GM23338 (cell line): ENCODE measurements at regions not wholly inside any gene's neighbourhood (a gene's known extent, or its start where the extent isn't known, plus 50 kb on each side); places are given as distances from the start of the nearest gene placed in this dataset.
A peak's percentile ranks its signal among the peaks of the same experiment; 100 is the strongest.

Experiments
- ATAC-seq: fragments of 200-7000 bp; cut with Tn5 transposase; 3 replicates; pipeline ENCODE4 v1.9.1; 2020
- DNase-seq: peaks from one replicate; pipeline ENCODE4 v3.0.0-alpha.2; 2015; ENCODE audit warnings: low spot score
- H2AFZ ChIP-seq: fragments of 200-600 bp; sonication (generic); 2 replicates; pipeline ENCODE4 v1.8.0; 2016; ENCODE audit warnings: antibody characterized with exemption, mild to moderate bottlenecking, moderate library complexity
- H3F3A ChIP-seq: fragments of 200-600 bp; sonication (generic); replicated peaks from 2 replicates; pipeline ENCODE4 v1.8.0; 2017; ENCODE audit warnings: antibody characterized with exemption, mixed run types, low read depth
- H3K27ac ChIP-seq: fragments of 200-600 bp; sonication (generic); 2 replicates; pipeline ENCODE4 v1.6.1; 2016; ENCODE audit warnings: low read depth
- H3K27me3 ChIP-seq: fragments of 200-600 bp; sonication (generic); 2 replicates; pipeline ENCODE4 v1.8.0; 2016; ENCODE audit warnings: mild to moderate bottlenecking, mixed run types, moderate library complexity; ENCODE audit not compliant: insufficient read depth
- H3K36me3 ChIP-seq: fragments of 200-600 bp; sonication (generic); 2 replicates; pipeline ENCODE4 v1.8.0; 2016; ENCODE audit warnings: mild to moderate bottlenecking; ENCODE audit not compliant: insufficient read depth
- H3K4me1 ChIP-seq: fragments of 200-600 bp; sonication (generic); 2 replicates; pipeline ENCODE4 v1.8.0; 2016; ENCODE audit warnings: mild to moderate bottlenecking, moderate library complexity; ENCODE audit not compliant: insufficient read depth
- H3K4me2 ChIP-seq: fragments of 200-600 bp; sonication (generic); 2 replicates; pipeline ENCODE4 v1.7.1; 2017; ENCODE audit warnings: mixed run types
- H3K4me3 ChIP-seq: fragments of 200-600 bp; sonication (generic); 2 replicates; pipeline ENCODE4 v1.6.1; 2016; ENCODE audit warnings: mixed run types
- H3K79me2 ChIP-seq: fragments of 200-600 bp; sonication (generic); replicated peaks from 2 replicates; pipeline ENCODE4 v1.8.0; 2017; ENCODE audit warnings: mild to moderate bottlenecking; ENCODE audit not compliant: insufficient read depth
- H3K9me2 ChIP-seq: fragments of 200-600 bp; sonication (generic); 2 replicates; pipeline ENCODE4 v1.8.0; 2017; ENCODE audit not compliant: insufficient read depth
- H4K20me1 ChIP-seq: fragments of 200-600 bp; sonication (generic); replicated peaks from 2 replicates; pipeline ENCODE4 v1.8.0; 2017; ENCODE audit warnings: mild to moderate bottlenecking; ENCODE audit not compliant: insufficient read depth
- H3K27ac Mint-ChIP-seq: 2 replicates; pipeline ENCODE4 v1.8.0; 2020; ENCODE audit warnings: inconsistent platforms, mild to moderate bottlenecking, moderate library complexity, mixed read lengths
- H3K27me3 Mint-ChIP-seq: 3 replicates; pipeline ENCODE4 v1.8.0; 2022; ENCODE audit warnings: low read depth, mild to moderate bottlenecking, moderate library complexity, mixed read lengths, inconsistent platforms; ENCODE audit not compliant: insufficient read depth, poor library complexity
- H3K36me3 Mint-ChIP-seq: 3 replicates; pipeline ENCODE4 v1.8.0; 2021; ENCODE audit warnings: low read depth, mild to moderate bottlenecking, inconsistent platforms, moderate library complexity, mixed read lengths
- H3K4me1 Mint-ChIP-seq: 3 replicates; pipeline ENCODE4 v1.8.0; 2020; ENCODE audit warnings: mild to moderate bottlenecking, inconsistent platforms, mixed read lengths
- H3K4me3 Mint-ChIP-seq: 3 replicates; pipeline ENCODE4 v1.8.0; 2021; ENCODE audit warnings: moderate library complexity, mild to moderate bottlenecking, inconsistent platforms, mixed read lengths
- H3K9me3 Mint-ChIP-seq: 3 replicates; pipeline ENCODE4 v1.8.0; 2020; ENCODE audit warnings: moderate library complexity, mild to moderate bottlenecking, inconsistent platforms, mixed read lengths
- CREB1 ChIP-seq: fragments of 250-450 bp; sonication (Bioruptor Pico); IDR thresholded peaks from 2 replicates; pipeline ENCODE4 v1.5.0; 2020; ENCODE audit warnings: low read depth, mild to moderate bottlenecking, moderate library complexity
- ETS1 ChIP-seq: IDR thresholded peaks from 2 replicates; pipeline ENCODE4 v1.6.1; 2016; ENCODE audit warnings: antibody characterized with exemption
- EZH2 ChIP-seq: fragments of 200-600 bp; sonication (generic); IDR thresholded peaks from one replicate; pipeline ENCODE4 v1.8.0; 2017; ENCODE audit warnings: antibody characterized with exemption, mild to moderate bottlenecking, low read depth; ENCODE audit not compliant: unreplicated experiment
- EZH2phosphoT487 ChIP-seq: fragments of 200-600 bp; sonication (generic); IDR thresholded peaks from one replicate; pipeline ENCODE4 v1.8.1; 2018; ENCODE audit warnings: antibody characterized with exemption; ENCODE audit not compliant: unreplicated experiment
- NANOG ChIP-seq: IDR thresholded peaks from 2 replicates; pipeline ENCODE4 v1.6.1; 2016; ENCODE audit warnings: antibody characterized with exemption, borderline replicate concordance
- STAT1 ChIP-seq: IDR thresholded peaks from one replicate; pipeline ENCODE4 v1.6.1; 2016; ENCODE audit warnings: antibody characterized with exemption; ENCODE audit not compliant: unreplicated experiment
- ZNF114 ChIP-seq: fragments of 250-450 bp; sonication (Bioruptor Pico); IDR thresholded peaks from 2 replicates; pipeline ENCODE4 v1.5.0; 2020; ENCODE audit warnings: mild to moderate bottlenecking, moderate library complexity
- ZNF331 ChIP-seq: fragments of 250-450 bp; sonication (Bioruptor Pico); IDR thresholded peaks from 2 replicates; pipeline ENCODE4 v1.5.0; 2020; ENCODE audit warnings: low read depth, mild to moderate bottlenecking, moderate library complexity
- ZNF462 ChIP-seq: fragments of 250-450 bp; sonication (Bioruptor Pico); IDR thresholded peaks from 2 replicates; pipeline ENCODE4 v1.5.0; 2020; ENCODE audit warnings: mild to moderate bottlenecking, moderate library complexity

GRCh38 chr4:181946902-181947301 is 296.3 kb upstream of the TENM3 start (continued):
- TF ChIP-seq ZNF462 (CRISPR knock-in tag): no peak
- no peak for TF ChIP-seq EZH2
- no peak for TF ChIP-seq ETS1
- TF ChIP-seq STAT1: no peak
- no peak for TF ChIP-seq NANOG
- TF ChIP-seq ZNF114 (CRISPR knock-in tag): no peak

GRCh38 chr4:181948839-181949382 is 294.3 kb upstream of the TENM3 start:
- Histone ChIP-seq H4K20me1 (no peaks in the 10 kb centered on the region), H2AFZ (no peak overlapping the region), H3K27ac (peak overlapping the region; percentile 95), H3K4me1 (peaks cover 9% of the 10 kb centered on the region; the same call in 1 of the 2 replicates), H3K79me2 (no peaks in the 10 kb centered on the region), H3K36me3 (no peaks in the 10 kb centered on the region), H3K4me3 (no peak overlapping the region), H3F3A (no peaks in the 10 kb centered on the region), H3K4me2 (peak overlapping the region; percentile 33; the same call in 1 of the 2 replicates), H3K9me2 (peaks cover 7% of the 10 kb centered on the region), H3K27me3 (no peaks in the 10 kb centered on the region)
- ATAC-seq: no peak
- H3K27ac Mint-ChIP-seq: peak overlapping the region; percentile 70
- H3K4me1 Mint-ChIP-seq: peaks cover 13% of the 10 kb centered on the region
- H3K36me3 Mint-ChIP-seq: peaks cover 11% of the 10 kb centered on the region; the same call in 2 of the 3 replicates
- DNase-seq: no peak
- H3K27me3 Mint-ChIP-seq: peaks cover 5% of the 10 kb centered on the region
- no peaks in the 10 kb centered on the region; the same call in 2 of the 3 replicates for H3K9me3 Mint-ChIP-seq
- no peak for TF ChIP-seq ZNF331 (CRISPR knock-in tag)
- no peak for TF ChIP-seq EZH2phosphoT487
- no peak for TF ChIP-seq ETS1
- no peak for TF ChIP-seq STAT1
- TF ChIP-seq ZNF114 (CRISPR knock-in tag): no peak
- no peak for TF ChIP-seq CREB1 (CRISPR knock-in tag)
- H3K4me3 Mint-ChIP-seq: no peak overlapping the region
